HepG2 (cell line): ENCODE measurements at regions not wholly inside any gene's neighbourhood (a gene's known extent, or its start where the extent isn't known, plus 50 kb on each side); places are given as distances from the start of the nearest gene placed in this dataset.

Experiments used
- ATAC-seq: fragments of 200-7000 bp; cut with Tn5 transposase; 3 replicates; pipeline ENCODE4 v1.9.1; 2020; ENCODE audit warnings: mild to moderate bottlenecking, moderate library complexity
- BruUV-seq: library from RNA; stranded (reverse); fragments of 400-500 nt; replicated peaks from 2 replicates; lab custom pipeline; 2021; lab: Mats Ljungman, UMichigan
- CTCF ChIA-PET: fragments of 300-600 bp; formaldehyde crosslinking; extraction: SDS; loops from one replicate; lab custom pipeline; 2021; ENCODE audit warnings: low total read pairs, inconsistent platforms, low intra/inter-chr PET ratio; lab: Yijun Ruan, JAX
- POLR2A ChIA-PET: fragments of 350-600 bp; sonication (Branson Sonifier 250); formaldehyde crosslinking; loops from one replicate; lab custom pipeline; 2020; ENCODE audit warnings: antibody characterized with exemption, inconsistent platforms; lab: Yijun Ruan, JAX
- DNase-seq: peaks from one replicate; pipeline ENCODE4 v3.0.0-alpha.2; 2015; ENCODE audit warnings: low spot score
- FAIRE-seq: peaks from 3 replicates; lab custom pipeline; 2011; peaks lifted over from hg19 to GRCh38; lab: Jason Lieb, UNC
- H2AFZ ChIP-seq: one replicate; pipeline ENCODE4 v1.6.1; 2011; ENCODE audit warnings: low read length, inconsistent platforms
- H3K27ac ChIP-seq: fragments of 300-600 bp; 3 replicates; pipeline ENCODE4 v1.8.0; 2011; ENCODE audit warnings: mixed run types, mild to moderate bottlenecking, mixed read lengths, low read length, inconsistent platforms; ENCODE audit not compliant: insufficient read depth; ENCODE audit errors: extremely low read length
- H3K27me3 ChIP-seq, 2 experiments: fragments of 200-600 bp in 1 of 2; 2 replicates in 1 of 2; 3 replicates in 1 of 2; pipeline versions ENCODE4 v1.6.0 to v1.8.0; 2011; ENCODE audit warnings: low read length in 2 of 2, mild to moderate bottlenecking in 2 of 2, moderate library complexity in 2 of 2, inconsistent platforms in 1 of 2; ENCODE audit not compliant: insufficient read depth in 2 of 2, control insufficient read depth in 1 of 2
- H3K36me3 ChIP-seq, 2 experiments: fragments of 200-600 bp in 1 of 2; replicated peaks in 1 of 2; 2 replicates in 1 of 2; 3 replicates in 1 of 2; pipeline versions ENCODE4 v1.5.1 to v1.8.0; 2011; ENCODE audit warnings: low read length in 2 of 2, inconsistent platforms in 1 of 2; ENCODE audit not compliant: insufficient read depth in 2 of 2, control insufficient read depth in 1 of 2
- H3K4me1 ChIP-seq: 2 replicates; pipeline ENCODE4 v1.5.1; 2012; ENCODE audit warnings: low read length, inconsistent platforms; ENCODE audit not compliant: insufficient read depth
- H3K4me2 ChIP-seq: 2 replicates; pipeline ENCODE4 v1.6.0; 2011; ENCODE audit warnings: low read depth, low read length, inconsistent platforms
- H3K4me3 ChIP-seq, 3 experiments: fragments of 200-600 bp in 1 of 3; sonication (generic), shearing (Covaris generic) in 1 of 3; replicated peaks in 1 of 3; 2 replicates each; pipeline ENCODE4 v1.5.1; 2011 to 2016; ENCODE audit warnings: low read length in 3 of 3, inconsistent platforms in 2 of 3, low read depth in 2 of 3, mild to moderate bottlenecking in 2 of 3, control low read depth in 1 of 3, mixed read lengths in 1 of 3; ENCODE audit not compliant: insufficient read depth in 1 of 3
- H3K79me2 ChIP-seq: one replicate; pipeline ENCODE4 v1.6.1; 2011; ENCODE audit warnings: low read length, inconsistent platforms; ENCODE audit not compliant: insufficient read depth
- H3K9ac ChIP-seq: 2 replicates; pipeline ENCODE4 v1.6.0; 2011; ENCODE audit warnings: mild to moderate bottlenecking, low read depth, low read length, inconsistent platforms; ENCODE audit not compliant: insufficient read depth
- H3K9me3 ChIP-seq: 2 replicates; pipeline ENCODE4 v1.5.1; 2012; ENCODE audit warnings: mild to moderate bottlenecking, low read length
- H4K20me1 ChIP-seq: 2 replicates; pipeline ENCODE4 v1.6.0; 2011; ENCODE audit warnings: inconsistent platforms, mild to moderate bottlenecking, low read length, moderate library complexity; ENCODE audit not compliant: insufficient read depth
- CCAR2 ChIP-seq: fragments of 200-400 bp; formaldehyde crosslinking; optimal IDR thresholded peaks from 2 replicates; pipeline ENCODE3; 2018; ENCODE audit warnings: low read depth, mild to moderate bottlenecking, low read length, moderate library complexity
- FOSL2 ChIP-seq: sonication (generic); formaldehyde crosslinking; IDR thresholded peaks from 2 replicates; pipeline ENCODE4 v1.4.0; 2020; ENCODE audit warnings: missing genetic modification reagents
- FOXA1 ChIP-seq, 2 experiments: fragments of 450-650 bp in 1 of 2; sonication (generic) in 1 of 2; formaldehyde crosslinking in 1 of 2; IDR thresholded peaks; 2 replicates each; pipeline versions ENCODE4 v1.4.0 to v1.6.1; 2016 to 2020; ENCODE audit warnings: missing genetic modification reagents in 1 of 2
- KAT8 ChIP-seq: IDR thresholded peaks from 2 replicates; pipeline ENCODE4 v1.6.1; 2016; ENCODE audit warnings: missing genetic modification reagents, missing compliant biosample characterization
- MIXL1 ChIP-seq: IDR thresholded peaks from 2 replicates; pipeline ENCODE4 v1.6.1; 2016
- RARA ChIP-seq: IDR thresholded peaks from 2 replicates; pipeline ENCODE4 v1.6.1; 2016; ENCODE audit warnings: missing genetic modification reagents, missing compliant biosample characterization
- ZNF264 ChIP-seq: sonication (generic); formaldehyde crosslinking; IDR thresholded peaks from 2 replicates; pipeline ENCODE4 v1.4.0; 2020; ENCODE audit warnings: missing genetic modification reagents
- ZNF605 ChIP-seq: sonication (generic); formaldehyde crosslinking; IDR thresholded peaks from 2 replicates; pipeline ENCODE4 v1.8.0; 2022; ENCODE audit warnings: mild to moderate bottlenecking, missing genetic modification reagents
- ZNF629 ChIP-seq: sonication (generic); formaldehyde crosslinking; conservative IDR thresholded peaks from 2 replicates; pipeline ENCODE4 v1.5.0; 2020; ENCODE audit warnings: missing genetic modification reagents
- in situ Hi-C: cut with HindIII; loops from 2 replicates; pipeline ENCODE4 v1.10.0; 2017; ENCODE audit warnings: low pct_unique_long_range_greater_than_20kb; ENCODE audit not compliant: extremely low pct_ligation_motif_present
- intact Hi-C: fragments of 100-400 bp; cut with micrococcal nuclease; formaldehyde crosslinking; loops from one replicate; pipeline ENCODE4 v1.10.0; 2022; ENCODE audit not compliant: unreplicated experiment
- TF ChIP-seq, protein P1 (sequence below): IDR thresholded peaks from 2 replicates; pipeline ENCODE4 v1.4.0; 2020; ENCODE audit warnings: mild to moderate bottlenecking, missing genetic modification reagents
- TF ChIP-seq, protein P2 (sequence below): sonication (generic); formaldehyde crosslinking; IDR thresholded peaks from 2 replicates; pipeline ENCODE4 v1.4.0; 2020; ENCODE audit warnings: mild to moderate bottlenecking, missing genetic modification reagents

DNA sequence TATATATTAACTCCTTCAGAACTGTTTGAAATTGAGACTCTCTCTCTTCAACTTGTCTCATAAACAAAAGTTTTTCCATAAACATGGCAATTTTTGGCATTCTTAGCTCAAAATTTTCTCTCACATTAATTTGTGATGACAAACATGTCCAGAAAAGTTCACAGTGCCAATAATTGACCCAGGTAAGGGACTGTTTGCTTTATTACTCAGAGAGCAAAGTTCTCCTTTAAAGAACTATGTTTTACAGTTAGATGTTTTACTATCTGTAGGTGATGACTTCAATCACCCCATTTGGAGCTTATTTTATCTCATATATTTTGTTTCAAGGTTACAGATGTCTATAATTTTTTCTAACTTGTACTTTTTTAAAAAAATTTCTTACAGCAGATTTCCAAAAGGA is 855.6 kb downstream of the SLC16A7 start:
- Histone ChIP-seq H3K4me3 (no peak overlapping the region; a peak in 1 of 6 replicates), H3K9me3 (no peaks in the 10 kb centered on the region), H3K36me3 (no peaks in the 10 kb centered on the region), H4K20me1 (no peaks in the 10 kb centered on the region), H3K27ac (no peak overlapping the region), H3K4me2 (no peak overlapping the region), H3K9ac (no peak overlapping the region), H3K79me2 (no peaks in the 10 kb centered on the region), H3K4me1 (peaks cover 14% of the 10 kb centered on the region), H2AFZ (no peak overlapping the region), H3K27me3 (no peaks in the 10 kb centered on the region)
- BruUV-seq = no TSS peak
- in situ Hi-C loops (no loop called here), intact Hi-C loops (no loop called here)
- FAIRE-seq (no peak), ATAC-seq (peak; percentile 94), DNase-seq (peak; percentile 63)
- CTCF ChIA-PET = no interaction called here
- POLR2A ChIA-PET = no interaction called here
- TF ChIP-seq FOSL2 (CRISPR knock-in tag) (peak; percentile 12; the same call in 1 of the 2 replicates), RARA (CRISPR knock-in tag) (0 out of 2 replicates have a peak, but pooled peaks have one; percentile 22), MIXL1 (CRISPR knock-in tag) (peak; percentile 84; the same call in 1 of the 2 replicates), KAT8 (0 out of 2 replicates have a peak, but pooled peaks have one; percentile 21), ZNF264 (CRISPR knock-in tag) (no peak), ZNF629 (CRISPR knock-in tag) (peak; percentile 43; the same call in 1 of the 2 replicates), CCAR2 (no peak), FOXA1 (IDR thresholded peaks at IDR 0.05) (no peak), FOXA1 (CRISPR knock-in tag; IDR thresholded peaks at IDR 0.05) (0 out of 2 replicates have a peak, but pooled peaks have one; percentile 30), ZNF605 (no peak)
- TF ChIP-seq, protein P1, sequence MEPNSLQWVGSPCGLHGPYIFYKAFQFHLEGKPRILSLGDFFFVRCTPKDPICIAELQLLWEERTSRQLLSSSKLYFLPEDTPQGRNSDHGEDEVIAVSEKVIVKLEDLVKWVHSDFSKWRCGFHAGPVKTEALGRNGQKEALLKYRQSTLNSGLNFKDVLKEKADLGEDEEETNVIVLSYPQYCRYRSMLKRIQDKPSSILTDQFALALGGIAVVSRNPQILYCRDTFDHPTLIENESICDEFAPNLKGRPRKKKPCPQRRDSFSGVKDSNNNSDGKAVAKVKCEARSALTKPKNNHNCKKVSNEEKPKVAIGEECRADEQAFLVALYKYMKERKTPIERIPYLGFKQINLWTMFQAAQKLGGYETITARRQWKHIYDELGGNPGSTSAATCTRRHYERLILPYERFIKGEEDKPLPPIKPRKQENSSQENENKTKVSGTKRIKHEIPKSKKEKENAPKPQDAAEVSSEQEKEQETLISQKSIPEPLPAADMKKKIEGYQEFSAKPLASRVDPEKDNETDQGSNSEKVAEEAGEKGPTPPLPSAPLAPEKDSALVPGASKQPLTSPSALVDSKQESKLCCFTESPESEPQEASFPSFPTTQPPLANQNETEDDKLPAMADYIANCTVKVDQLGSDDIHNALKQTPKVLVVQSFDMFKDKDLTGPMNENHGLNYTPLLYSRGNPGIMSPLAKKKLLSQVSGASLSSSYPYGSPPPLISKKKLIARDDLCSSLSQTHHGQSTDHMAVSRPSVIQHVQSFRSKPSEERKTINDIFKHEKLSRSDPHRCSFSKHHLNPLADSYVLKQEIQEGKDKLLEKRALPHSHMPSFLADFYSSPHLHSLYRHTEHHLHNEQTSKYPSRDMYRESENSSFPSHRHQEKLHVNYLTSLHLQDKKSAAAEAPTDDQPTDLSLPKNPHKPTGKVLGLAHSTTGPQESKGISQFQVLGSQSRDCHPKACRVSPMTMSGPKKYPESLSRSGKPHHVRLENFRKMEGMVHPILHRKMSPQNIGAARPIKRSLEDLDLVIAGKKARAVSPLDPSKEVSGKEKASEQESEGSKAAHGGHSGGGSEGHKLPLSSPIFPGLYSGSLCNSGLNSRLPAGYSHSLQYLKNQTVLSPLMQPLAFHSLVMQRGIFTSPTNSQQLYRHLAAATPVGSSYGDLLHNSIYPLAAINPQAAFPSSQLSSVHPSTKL (CRISPR knock-in tag) = peak; percentile 69
- TF ChIP-seq, protein P2, sequence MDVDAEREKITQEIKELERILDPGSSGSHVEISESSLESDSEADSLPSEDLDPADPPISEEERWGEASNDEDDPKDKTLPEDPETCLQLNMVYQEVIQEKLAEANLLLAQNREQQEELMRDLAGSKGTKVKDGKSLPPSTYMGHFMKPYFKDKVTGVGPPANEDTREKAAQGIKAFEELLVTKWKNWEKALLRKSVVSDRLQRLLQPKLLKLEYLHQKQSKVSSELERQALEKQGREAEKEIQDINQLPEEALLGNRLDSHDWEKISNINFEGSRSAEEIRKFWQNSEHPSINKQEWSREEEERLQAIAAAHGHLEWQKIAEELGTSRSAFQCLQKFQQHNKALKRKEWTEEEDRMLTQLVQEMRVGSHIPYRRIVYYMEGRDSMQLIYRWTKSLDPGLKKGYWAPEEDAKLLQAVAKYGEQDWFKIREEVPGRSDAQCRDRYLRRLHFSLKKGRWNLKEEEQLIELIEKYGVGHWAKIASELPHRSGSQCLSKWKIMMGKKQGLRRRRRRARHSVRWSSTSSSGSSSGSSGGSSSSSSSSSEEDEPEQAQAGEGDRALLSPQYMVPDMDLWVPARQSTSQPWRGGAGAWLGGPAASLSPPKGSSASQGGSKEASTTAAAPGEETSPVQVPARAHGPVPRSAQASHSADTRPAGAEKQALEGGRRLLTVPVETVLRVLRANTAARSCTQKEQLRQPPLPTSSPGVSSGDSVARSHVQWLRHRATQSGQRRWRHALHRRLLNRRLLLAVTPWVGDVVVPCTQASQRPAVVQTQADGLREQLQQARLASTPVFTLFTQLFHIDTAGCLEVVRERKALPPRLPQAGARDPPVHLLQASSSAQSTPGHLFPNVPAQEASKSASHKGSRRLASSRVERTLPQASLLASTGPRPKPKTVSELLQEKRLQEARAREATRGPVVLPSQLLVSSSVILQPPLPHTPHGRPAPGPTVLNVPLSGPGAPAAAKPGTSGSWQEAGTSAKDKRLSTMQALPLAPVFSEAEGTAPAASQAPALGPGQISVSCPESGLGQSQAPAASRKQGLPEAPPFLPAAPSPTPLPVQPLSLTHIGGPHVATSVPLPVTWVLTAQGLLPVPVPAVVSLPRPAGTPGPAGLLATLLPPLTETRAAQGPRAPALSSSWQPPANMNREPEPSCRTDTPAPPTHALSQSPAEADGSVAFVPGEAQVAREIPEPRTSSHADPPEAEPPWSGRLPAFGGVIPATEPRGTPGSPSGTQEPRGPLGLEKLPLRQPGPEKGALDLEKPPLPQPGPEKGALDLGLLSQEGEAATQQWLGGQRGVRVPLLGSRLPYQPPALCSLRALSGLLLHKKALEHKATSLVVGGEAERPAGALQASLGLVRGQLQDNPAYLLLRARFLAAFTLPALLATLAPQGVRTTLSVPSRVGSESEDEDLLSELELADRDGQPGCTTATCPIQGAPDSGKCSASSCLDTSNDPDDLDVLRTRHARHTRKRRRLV (CRISPR knock-in tag) = no peak
